Neural cell (in vitro differentiated cells): ENCODE measurements at regions not wholly inside any gene's neighbourhood (a gene's known extent, or its start where the extent isn't known, plus 50 kb on each side); places are given as distances from the start of the nearest gene placed in this dataset.

Source experiments
- H2AFZ ChIP-seq: fragments of 200-600, 300-800 bp; sonication (generic), shearing (Covaris generic); 2 replicates; pipeline ENCODE4 v1.6.0; 2014; ENCODE audit warnings: low read depth, mild to moderate bottlenecking, antibody characterized with exemption, low read length, moderate library complexity
- H3F3A ChIP-seq: fragments of 200-600 bp; shearing (Covaris generic); 2 replicates; pipeline ENCODE4 v1.6.1; 2016; ENCODE audit warnings: mild to moderate bottlenecking, moderate library complexity, mixed read lengths, antibody characterized with exemption, low read length; ENCODE audit not compliant: insufficient read depth, poor library complexity, severe bottlenecking
- H3K27ac ChIP-seq: fragments of 200-600, 300-800 bp; sonication (generic), shearing (Covaris generic); 2 replicates; pipeline ENCODE4 v1.5.1; 2014; ENCODE audit warnings: mild to moderate bottlenecking, low read length, moderate library complexity
- H3K27me3 ChIP-seq: fragments of 300-800, 200-600 bp; sonication (generic), shearing (Covaris generic); 2 replicates; pipeline ENCODE4 v1.6.0; 2014; ENCODE audit warnings: mild to moderate bottlenecking, low read depth, low read length, moderate library complexity; ENCODE audit not compliant: insufficient read depth
- H3K36me3 ChIP-seq: fragments of 300-800, 200-600 bp; sonication (generic), shearing (Covaris generic); 2 replicates; pipeline ENCODE4 v1.5.1; 2014; ENCODE audit warnings: mild to moderate bottlenecking, antibody characterized with exemption, low read length, moderate library complexity; ENCODE audit not compliant: insufficient read depth
- H3K4me2 ChIP-seq: fragments of 300-800, 200-600 bp; sonication (generic), shearing (Covaris generic); 2 replicates; pipeline ENCODE4 v1.6.0; 2014; ENCODE audit warnings: mild to moderate bottlenecking, low read length
- H3K4me3 ChIP-seq: fragments of 300-800, 200-600 bp; sonication (generic), shearing (Covaris generic); 2 replicates; pipeline ENCODE4 v1.5.1; 2014; ENCODE audit warnings: mild to moderate bottlenecking, low read length, moderate library complexity
- H3K79me2 ChIP-seq: fragments of 200-600 bp; shearing (Covaris generic); replicated peaks from 2 replicates; pipeline ENCODE4 v1.6.0; 2014; ENCODE audit warnings: mild to moderate bottlenecking, low read length, moderate library complexity; ENCODE audit not compliant: insufficient read depth
- H3K9ac ChIP-seq: fragments of 300-800, 200-600 bp; sonication (generic), shearing (Covaris generic); 2 replicates; pipeline ENCODE4 v1.6.1; 2016; ENCODE audit warnings: mild to moderate bottlenecking, low read length, mixed read lengths
- H3K9me2 ChIP-seq: fragments of 200-600 bp; shearing (Covaris generic); 2 replicates; pipeline ENCODE4 v1.6.1; 2016; ENCODE audit warnings: mild to moderate bottlenecking, low read length, mixed read lengths; ENCODE audit not compliant: insufficient read depth
- H3K9me3 ChIP-seq: fragments of 200-600, 300-800 bp; sonication (generic), shearing (Covaris generic); 2 replicates; pipeline ENCODE4 v1.6.1; 2016; ENCODE audit warnings: mild to moderate bottlenecking, mixed run types, low read length, moderate library complexity, mixed read lengths
- H4K20me1 ChIP-seq: fragments of 200-600 bp; shearing (Covaris generic); 2 replicates; pipeline ENCODE4 v1.6.1; 2016; ENCODE audit warnings: mild to moderate bottlenecking, mixed run types; ENCODE audit not compliant: insufficient read depth
- CTCF ChIP-seq: fragments of 450-650 bp; IDR thresholded peaks from 2 replicates; pipeline ENCODE4 v1.5.1; 2014; ENCODE audit warnings: antibody characterized with exemption, mild to moderate bottlenecking, moderate library complexity; ENCODE audit not compliant: poor library complexity, severe bottlenecking
- EP300 ChIP-seq: fragments of 450-650 bp; conservative IDR thresholded peaks from 2 replicates; pipeline ENCODE4 v1.6.1; 2014; ENCODE audit warnings: antibody characterized with exemption, mild to moderate bottlenecking, moderate library complexity; ENCODE audit not compliant: poor library complexity, severe bottlenecking
- MXI1 ChIP-seq: fragments of 450-650 bp; conservative IDR thresholded peaks from 2 replicates; pipeline ENCODE4 v1.6.1; 2014; ENCODE audit warnings: antibody characterized with exemption, mild to moderate bottlenecking; ENCODE audit not compliant: poor library complexity, severe bottlenecking
- POLR2AphosphoS5 ChIP-seq: IDR thresholded peaks from 2 replicates; pipeline ENCODE4 v1.6.1; 2012
- RAD21 ChIP-seq: fragments of 450-650 bp; conservative IDR thresholded peaks from 2 replicates; pipeline ENCODE4 v1.6.1; 2014; ENCODE audit warnings: antibody characterized with exemption, mild to moderate bottlenecking, moderate library complexity
- REST ChIP-seq: IDR thresholded peaks from 2 replicates; pipeline ENCODE4 v1.6.1; 2012; ENCODE audit warnings: borderline replicate concordance
- SMC3 ChIP-seq: fragments of 450-650 bp; conservative IDR thresholded peaks from 2 replicates; pipeline ENCODE4 v1.6.1; 2014; ENCODE audit warnings: antibody characterized with exemption, mild to moderate bottlenecking, moderate library complexity; ENCODE audit not compliant: poor library complexity
- TAF1 ChIP-seq: IDR thresholded peaks from 2 replicates; pipeline ENCODE4 v1.6.1; 2012; ENCODE audit warnings: low read depth

- Histone ChIP-seq H3K79me2 (no peaks in the 10 kb centered on the region), H3F3A (no peaks in the 10 kb centered on the region), H3K36me3 (no peaks in the 10 kb centered on the region), H3K9me2 (no peaks in the 10 kb centered on the region), H3K4me3 (peak overlapping the region; percentile 13), H3K4me2 (peak overlapping the region; percentile 31), H2AFZ (no peak overlapping the region), H3K9ac (no peak overlapping the region), H3K9me3 (no peaks in the 10 kb centered on the region), H3K27ac (peak overlapping the region; percentile 55), H3K27me3 (no peaks in the 10 kb centered on the region), H4K20me1 (no peaks in the 10 kb centered on the region)
- TF ChIP-seq EP300 (no peak), REST (peak; percentile 36), TAF1 (no peak), CTCF (no peak), SMC3 (no peak), MXI1 (no peak), RAD21 (no peak)
These were observed 556.3 kb upstream of the ANO3 start for GRCh38 chr11:25775603-25776002.

GRCh38 chr11:25776238-25776637 is 555.7 kb upstream of the ANO3 start:
- no peak overlapping the region for H3K4me3 ChIP-seq
- H3K27me3 ChIP-seq = no peaks in the 10 kb centered on the region
- no peaks in the 10 kb centered on the region for H3K36me3 ChIP-seq
- no peaks in the 10 kb centered on the region for H3F3A ChIP-seq
- H3K79me2 ChIP-seq = no peaks in the 10 kb centered on the region
- H3K9ac ChIP-seq = no peak overlapping the region
- H3K27ac ChIP-seq = peak overlapping the region; percentile 55
- H3K4me2 ChIP-seq = no peak overlapping the region
- TF ChIP-seq EP300 (peak; percentile 42), SMC3 (no peak), POLR2AphosphoS5 (peak; percentile 38), TAF1 (no peak), MXI1 (no peak), CTCF (no peak), REST (peak; percentile 98)
- no peak overlapping the region for H2AFZ ChIP-seq
- H4K20me1 ChIP-seq = no peaks in the 10 kb centered on the region
- H3K9me2 ChIP-seq = no peaks in the 10 kb centered on the region
- no peaks in the 10 kb centered on the region for H3K9me3 ChIP-seq
